Sigmoid colon (tissue), 4 donors: ENCODE measurements at regions not wholly inside any gene's neighbourhood (a gene's known extent, or its start where the extent isn't known, plus 50 kb on each side); places are given as distances from the start of the nearest gene placed in this dataset.

ENCODE experiments used
- CTCF ChIP-seq, 4 experiments: fragments of 450-650 bp in 3 of 4; fragments of 200-600 bp in 1 of 4; IDR thresholded peaks; one replicate each; pipeline ENCODE4 v1.5.1; 2016 to 2019; ENCODE audit warnings: antibody characterized with exemption in 4 of 4, mild to moderate bottlenecking in 3 of 4, moderate library complexity in 2 of 4
- EP300 ChIP-seq, 4 donors: sonication (generic); formaldehyde crosslinking; IDR thresholded peaks; one replicate each; pipeline ENCODE4 v1.6.1; 2017; ENCODE audit warnings: antibody characterized with exemption in 4 of 4
- POLR2A ChIP-seq, 2 donors: fragments of 450-650 bp; IDR thresholded peaks; one replicate each; pipeline ENCODE4 v1.6.1; 2016; ENCODE audit warnings: antibody characterized with exemption in 2 of 2, mild to moderate bottlenecking in 2 of 2, moderate library complexity in 2 of 2
- POLR2AphosphoS5 ChIP-seq, 4 donors: sonication (generic); formaldehyde crosslinking; IDR thresholded peaks; one replicate each; pipeline ENCODE4 v1.6.1; 2017; ENCODE audit warnings: antibody characterized with exemption in 4 of 4

GRCh38 chr2:191572319-191572718 lies 105.6 kb upstream of the NABP1 start:
- no peak for TF ChIP-seq CTCF (IDR thresholded peaks at IDR 0.05)
- no peak for TF ChIP-seq POLR2AphosphoS5 (IDR thresholded peaks at IDR 0.05)
- no peak for TF ChIP-seq EP300 (IDR thresholded peaks at IDR 0.05)
- no peak for TF ChIP-seq POLR2A (IDR thresholded peaks at IDR 0.05)
